Skin epidermis (tissue), 12 donors: ENCODE measurements at regions not wholly inside any gene's neighbourhood (a gene's known extent, or its start where the extent isn't known, plus 50 kb on each side); places are given as distances from the start of the nearest gene placed in this dataset.
"Not testable (repeated sequence)": the region's sequence is repeated elsewhere in the genome, so short reads cannot be mapped to it uniquely, and the experiment has no call there.

ENCODE experiments used
- H3K27ac ChIP-seq, 21 experiments: fragments of 200-600 bp; sonication (generic) in 11 of 21; one replicate each; pipeline ENCODE4 v1.5.0; 2020; ENCODE audit warnings: mild to moderate bottlenecking in 3 of 21, inconsistent platforms in 2 of 21, moderate library complexity in 2 of 21
- H3K4me3 ChIP-seq, 7 experiments: fragments of 200-600 bp; sonication (generic) in 2 of 7; one replicate each; pipeline ENCODE4 v1.5.0; 2020; ENCODE audit warnings: inconsistent platforms in 2 of 7, mild to moderate bottlenecking in 2 of 7, moderate library complexity in 1 of 7

GRCh38 chr7:68744036-68744435, 854.2 kb upstream of the AUTS2 start:
- Histone ChIP-seq H3K27ac (no peak overlapping the region), H3K4me3 (no peak overlapping the region)

- H3K4me3 ChIP-seq, result no peak overlapping the region
- H3K27ac ChIP-seq, result no peak overlapping the region
These were observed 849.1 kb upstream of the AUTS2 start for GRCh38 chr7:68748934-68749900.

- H3K27ac ChIP-seq, result no peak overlapping the region
- H3K4me3 ChIP-seq, result no peak overlapping the region
These were observed 845.6 kb upstream of the AUTS2 start for GRCh38 chr7:68752485-68753178.

GRCh38 chr7:68754414-68754813, 843.9 kb upstream of the AUTS2 start:
- Histone ChIP-seq H3K4me3 (no peak overlapping the region), H3K27ac (no peak overlapping the region)

- Histone ChIP-seq H3K4me3 (no peak overlapping the region), H3K27ac (no peak overlapping the region)
These were observed 841.2 kb upstream of the AUTS2 start for GRCh38 chr7:68756986-68757495.

- Histone ChIP-seq H3K27ac (no peak overlapping the region), H3K4me3 (no peak overlapping the region)
These were observed 837.7 kb upstream of the AUTS2 start for GRCh38 chr7:68760556-68760955.

GRCh38 chr7:68767462-68767861, 830.8 kb upstream of the AUTS2 start:
- Histone ChIP-seq H3K27ac (no peak overlapping the region), H3K4me3 (no peak overlapping the region)

- Histone ChIP-seq H3K27ac (no peak overlapping the region), H3K4me3 (no peak overlapping the region)
These were observed 827.6 kb upstream of the AUTS2 start for GRCh38 chr7:68770649-68771048.

GRCh38 chr7:68776326-68776725, 821.9 kb upstream of the AUTS2 start:
- no peak overlapping the region for H3K4me3 ChIP-seq
- no peak overlapping the region for H3K27ac ChIP-seq

- no peak overlapping the region for H3K27ac ChIP-seq
- H3K4me3 ChIP-seq, result no peak overlapping the region
These were observed 814.6 kb upstream of the AUTS2 start for GRCh38 chr7:68783684-68784083.

GRCh38 chr7:68785036-68785435, 813.2 kb upstream of the AUTS2 start:
- Histone ChIP-seq H3K27ac (no peak overlapping the region), H3K4me3 (no peak overlapping the region)

- H3K27ac ChIP-seq, result no peak overlapping the region
- H3K4me3 ChIP-seq, result no peak overlapping the region
These were observed 810.7 kb upstream of the AUTS2 start for GRCh38 chr7:68787566-68787965.

- not testable (repeated sequence) for H3K4me3 ChIP-seq, H3K27ac ChIP-seq
These were observed 809.7 kb upstream of the AUTS2 start for GRCh38 chr7:68788529-68788928.

GRCh38 chr7:68789597-68789996, 808.7 kb upstream of the AUTS2 start:
- Histone ChIP-seq H3K27ac (no peak overlapping the region), H3K4me3 (no peak overlapping the region)

GRCh38 chr7:68792351-68792750, 805.9 kb upstream of the AUTS2 start:
- H3K4me3 ChIP-seq, result no peak overlapping the region
- H3K27ac ChIP-seq, result no peak overlapping the region

GRCh38 chr7:68793513-68793912, 804.8 kb upstream of the AUTS2 start:
- Histone ChIP-seq H3K27ac (no peak overlapping the region), H3K4me3 (no peak overlapping the region)

GRCh38 chr7:68800316-68800715, 798.0 kb upstream of the AUTS2 start:
- Histone ChIP-seq H3K4me3 (no peak overlapping the region), H3K27ac (no peak overlapping the region)

GRCh38 chr7:68805159-68805558, 793.1 kb upstream of the AUTS2 start:
- no peak overlapping the region for H3K27ac ChIP-seq

GRCh38 chr7:68807666-68808065, 790.6 kb upstream of the AUTS2 start:
- no peak overlapping the region for H3K4me3 ChIP-seq
- H3K27ac ChIP-seq, result no peak overlapping the region

More at GRCh38 chr7:68805159-68805558, 793.1 kb upstream of the AUTS2 start:
- no peak overlapping the region for H3K4me3 ChIP-seq

GRCh38 chr7:68813551-68814080, 784.7 kb upstream of the AUTS2 start:
- H3K4me3 ChIP-seq, result no peak overlapping the region
- no peak overlapping the region for H3K27ac ChIP-seq

GRCh38 chr7:68816491-68816890, 781.8 kb upstream of the AUTS2 start:
- H3K4me3 ChIP-seq, result no peak overlapping the region
- no peak overlapping the region for H3K27ac ChIP-seq
